ENCODE measurements at regions not wholly inside any gene's neighbourhood (a gene's known extent, or its start where the extent isn't known, plus 50 kb on each side); places are given as distances from the start of the nearest gene placed in this dataset.

GRCh38 chr2:66070721-66071602 is 364.0 kb upstream of the MEIS1 start:
- ChIA-PET POLR2A (no interaction called here), CTCF (no interaction called here)
- DNase-seq = no peak
- no peak overlapping the region for H3K4me3 Mint-ChIP-seq
- H3K27me3 Mint-ChIP-seq = no peaks in the 10 kb centered on the region
- ATAC-seq = no peak
- no peaks in the 10 kb centered on the region for H3K9me3 Mint-ChIP-seq (ENCODE audit: low read depth)
- no peaks in the 10 kb centered on the region for H3K36me3 Mint-ChIP-seq (ENCODE audit: low read depth)
- intact Hi-C loops (cut with DNase I, micrococcal nuclease) = no loop called here
- H3K27ac Mint-ChIP-seq = no peak overlapping the region
- no peaks in the 10 kb centered on the region for H3K4me1 Mint-ChIP-seq

DNA sequence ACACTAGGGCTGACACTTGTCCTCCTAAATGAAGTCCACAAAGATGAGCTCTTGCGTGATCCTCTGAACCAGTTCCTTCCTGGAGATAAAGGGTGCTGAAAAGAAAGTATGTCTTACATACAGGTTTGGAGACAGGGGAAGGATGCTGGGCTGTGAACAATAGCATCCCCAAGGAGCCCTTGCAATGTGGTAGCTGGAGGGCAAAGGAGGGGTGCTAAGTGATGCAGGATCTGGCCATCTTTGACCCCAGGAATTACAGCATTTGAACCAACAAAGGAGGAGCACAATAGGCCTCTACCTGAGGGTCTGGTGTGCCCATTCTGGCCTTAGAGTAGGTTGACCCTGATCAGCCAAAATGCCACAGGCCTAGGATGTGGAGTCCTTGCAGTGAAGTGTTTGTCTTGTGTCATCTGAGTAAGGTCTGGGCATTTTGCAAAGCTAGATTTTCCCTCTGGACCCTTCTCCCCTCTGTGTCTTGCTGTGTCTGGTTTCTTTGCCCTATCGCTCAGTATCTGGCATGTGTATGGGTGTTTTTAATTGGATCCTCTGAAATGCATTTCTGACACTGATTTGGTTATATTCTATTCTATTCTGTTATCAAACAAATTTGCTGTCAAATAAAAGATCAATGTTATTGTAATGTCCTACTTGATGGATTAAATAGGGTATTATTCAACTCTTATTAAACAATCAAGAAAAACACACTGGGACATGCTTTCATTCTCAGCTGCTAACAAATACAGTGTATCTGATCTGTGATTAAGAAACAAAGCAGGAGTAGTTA is 364.8 kb upstream of the MEIS1 start:
- ATAC-seq (no peak), DNase-seq (no peak)
- Mint-ChIP-seq H3K27ac (no peak overlapping the region), H3K27me3 (no peaks in the 10 kb centered on the region), H3K4me1 (no peaks in the 10 kb centered on the region), H3K36me3 (ENCODE audit: low read depth) (no peaks in the 10 kb centered on the region), H3K4me3 (no peak overlapping the region), H3K9me3 (ENCODE audit: low read depth) (no peaks in the 10 kb centered on the region)
- intact Hi-C loops (cut with DNase I, micrococcal nuclease) = no loop called here
- ChIA-PET CTCF (no interaction called here), POLR2A (no interaction called here)

DNA sequence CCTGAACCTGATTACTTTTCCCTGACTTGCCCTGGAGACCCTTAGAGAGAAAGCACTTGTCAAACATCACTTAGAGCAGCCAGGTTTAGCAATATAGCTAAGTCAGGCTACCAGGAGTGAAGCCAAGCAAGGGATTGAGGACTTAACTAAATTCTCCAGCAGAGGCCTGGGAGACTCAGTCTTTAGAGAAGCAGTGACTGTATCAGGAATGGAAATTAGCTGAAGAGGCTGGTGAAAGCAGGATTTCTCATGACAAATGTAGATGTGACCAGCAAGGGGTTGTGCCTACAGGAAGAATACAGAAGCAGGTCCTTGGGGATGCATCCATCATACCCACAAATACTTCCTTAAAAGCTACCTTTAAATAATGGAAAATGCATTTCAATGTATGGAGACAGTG is 368.9 kb upstream of the MEIS1 start:
- Mint-ChIP-seq H3K4me1 (no peaks in the 10 kb centered on the region), H3K27me3 (peaks cover 3% of the 10 kb centered on the region), H3K4me3 (no peak overlapping the region), H3K9me3 (ENCODE audit: low read depth) (no peaks in the 10 kb centered on the region), H3K27ac (no peak overlapping the region), H3K36me3 (ENCODE audit: low read depth) (no peaks in the 10 kb centered on the region)
- DNase-seq (no peak), ATAC-seq (no peak)
- CTCF ChIA-PET = no interaction called here
- intact Hi-C loops (cut with DNase I, micrococcal nuclease) = no loop called here
- POLR2A ChIA-PET = no interaction called here

GRCh38 chr2:66059332-66059731 is 375.6 kb upstream of the MEIS1 start:
- no peaks in the 10 kb centered on the region for H3K27me3 Mint-ChIP-seq
- DNase-seq (no peak), ATAC-seq (no peak)
- H3K27ac Mint-ChIP-seq = no peak overlapping the region
- intact Hi-C loops (cut with DNase I, micrococcal nuclease) = no loop called here
- POLR2A ChIA-PET = no interaction called here
- no peaks in the 10 kb centered on the region for H3K4me1 Mint-ChIP-seq
- H3K36me3 Mint-ChIP-seq (ENCODE audit: low read depth) = no peaks in the 10 kb centered on the region
- H3K9me3 Mint-ChIP-seq (ENCODE audit: low read depth) = no peaks in the 10 kb centered on the region
- CTCF ChIA-PET = no interaction called here
- H3K4me3 Mint-ChIP-seq = no peak overlapping the region

DNA sequence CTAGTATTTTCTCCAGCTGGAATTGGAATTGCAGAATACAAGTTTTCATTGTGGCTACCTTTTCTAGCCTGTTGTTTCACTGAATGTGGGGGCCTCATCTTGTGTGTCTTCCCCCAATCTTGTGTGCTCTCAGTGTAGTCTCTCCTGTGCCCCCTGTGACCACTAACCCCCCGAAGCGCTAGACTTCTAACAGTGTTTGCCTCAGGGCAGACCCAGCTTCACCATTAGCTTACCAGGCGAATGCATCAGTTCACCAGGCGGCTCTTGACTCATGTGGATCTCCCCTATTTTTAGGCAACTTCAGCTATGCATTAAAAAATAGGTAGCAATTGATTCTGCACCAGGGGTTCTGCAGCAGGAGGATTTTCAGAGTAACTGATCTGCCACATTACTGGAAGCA is 376.2 kb upstream of the MEIS1 start:
- no peak for DNase-seq
- POLR2A ChIA-PET = no interaction called here
- no peak for ATAC-seq
- intact Hi-C loops (cut with DNase I, micrococcal nuclease) = no loop called here
- no peak overlapping the region for H3K4me3 Mint-ChIP-seq
- H3K36me3 Mint-ChIP-seq (ENCODE audit: low read depth) = no peaks in the 10 kb centered on the region
- H3K4me1 Mint-ChIP-seq = no peaks in the 10 kb centered on the region
- CTCF ChIA-PET = no interaction called here
- no peaks in the 10 kb centered on the region for H3K27me3 Mint-ChIP-seq
- H3K9me3 Mint-ChIP-seq (ENCODE audit: low read depth) = no peaks in the 10 kb centered on the region
- H3K27ac Mint-ChIP-seq = no peak overlapping the region

DNA sequence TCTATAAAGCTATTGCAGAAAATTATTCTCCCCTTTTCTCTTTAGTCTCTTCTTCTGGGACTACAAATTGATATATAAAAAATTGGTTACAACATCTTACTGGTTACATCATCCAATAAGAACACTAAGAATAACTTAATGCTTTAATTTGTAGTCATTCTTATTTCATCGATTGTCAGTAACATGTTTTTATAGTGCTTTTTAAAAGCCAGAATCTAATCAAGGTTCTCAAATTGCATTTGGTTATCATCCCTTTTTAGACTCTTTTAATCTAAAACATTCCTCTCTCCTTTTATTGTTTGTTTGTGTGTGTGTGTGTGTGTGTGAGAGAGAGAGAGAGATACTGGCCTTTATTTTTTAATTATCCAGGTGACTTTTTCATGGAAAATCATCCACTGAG is 377.1 kb upstream of the MEIS1 start:
- ChIA-PET POLR2A (no interaction called here), CTCF (no interaction called here)
- no peaks in the 10 kb centered on the region for H3K4me1 Mint-ChIP-seq
- H3K4me3 Mint-ChIP-seq = no peak overlapping the region
- no peak overlapping the region for H3K27ac Mint-ChIP-seq
- no peak for ATAC-seq
- H3K36me3 Mint-ChIP-seq (ENCODE audit: low read depth) = no peaks in the 10 kb centered on the region
- no peak for DNase-seq
- intact Hi-C loops (cut with DNase I, micrococcal nuclease) = no loop called here
- no peaks in the 10 kb centered on the region for H3K27me3 Mint-ChIP-seq
- no peaks in the 10 kb centered on the region for H3K9me3 Mint-ChIP-seq (ENCODE audit: low read depth)

DNA sequence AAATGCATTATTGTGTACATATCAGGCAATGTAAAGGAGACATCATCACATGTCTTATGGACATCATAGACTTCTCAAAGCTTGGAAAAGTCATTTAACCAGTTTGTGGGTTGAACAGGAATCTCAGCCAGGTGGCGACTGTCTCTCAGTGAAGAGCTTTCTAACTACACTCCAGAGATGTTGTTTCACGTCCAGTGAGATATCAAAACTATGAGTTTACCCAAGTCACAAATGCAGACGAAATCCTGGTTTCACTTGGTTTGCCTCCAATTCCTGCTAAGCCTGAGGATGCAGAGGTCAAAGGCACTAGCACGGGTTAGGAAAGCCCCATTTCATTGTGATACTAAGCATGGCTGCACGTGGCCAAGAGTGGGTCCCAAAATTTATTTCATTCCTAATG is 384.5 kb upstream of the MEIS1 start:
- H3K36me3 Mint-ChIP-seq (ENCODE audit: low read depth) = no peaks in the 10 kb centered on the region
- CTCF ChIA-PET = interaction anchor here (0.6 kb wide), 1 partner anchor 103 kb away, joined by 3 read pairs; no protein-coding TSS in a partner anchor
- H3K4me3 Mint-ChIP-seq = no peak overlapping the region
- no peaks in the 10 kb centered on the region for H3K27me3 Mint-ChIP-seq
- DNase-seq (no peak), ATAC-seq (no peak)
- no peaks in the 10 kb centered on the region for H3K9me3 Mint-ChIP-seq (ENCODE audit: low read depth)
- H3K27ac Mint-ChIP-seq = no peak overlapping the region
- POLR2A ChIA-PET = no interaction called here
- H3K4me1 Mint-ChIP-seq = no peaks in the 10 kb centered on the region
- intact Hi-C loops (cut with DNase I, micrococcal nuclease) = no loop called here

DNA sequence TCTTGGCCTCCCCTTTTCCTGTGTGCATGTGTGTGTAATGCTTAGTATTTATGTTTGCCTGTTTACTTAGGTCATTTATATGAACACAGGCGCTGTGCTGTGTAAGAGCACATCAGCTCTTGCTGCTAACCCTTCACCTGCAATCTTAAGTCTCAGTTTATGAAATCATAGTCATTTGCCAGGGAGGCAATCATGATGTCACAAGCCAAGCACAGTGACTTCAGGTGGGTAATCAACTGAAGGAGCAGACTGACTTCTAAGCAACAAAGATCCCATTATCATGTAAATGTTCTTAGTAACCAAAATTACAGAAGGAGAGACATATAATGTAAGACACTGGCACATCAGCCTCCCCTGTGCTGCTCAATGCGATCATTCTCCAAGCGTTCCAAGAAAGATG is 386.3 kb upstream of the MEIS1 start:
- H3K27me3 Mint-ChIP-seq = no peaks in the 10 kb centered on the region
- DNase-seq = no peak
- no peak overlapping the region for H3K4me3 Mint-ChIP-seq
- H3K4me1 Mint-ChIP-seq = no peaks in the 10 kb centered on the region
- intact Hi-C loops (cut with DNase I, micrococcal nuclease) = no loop called here
- POLR2A ChIA-PET = no interaction called here
- no peak overlapping the region for H3K27ac Mint-ChIP-seq
- CTCF ChIA-PET = no interaction called here
- no peaks in the 10 kb centered on the region for H3K36me3 Mint-ChIP-seq (ENCODE audit: low read depth)
- no peaks in the 10 kb centered on the region for H3K9me3 Mint-ChIP-seq (ENCODE audit: low read depth)
- ATAC-seq = no peak

DNA sequence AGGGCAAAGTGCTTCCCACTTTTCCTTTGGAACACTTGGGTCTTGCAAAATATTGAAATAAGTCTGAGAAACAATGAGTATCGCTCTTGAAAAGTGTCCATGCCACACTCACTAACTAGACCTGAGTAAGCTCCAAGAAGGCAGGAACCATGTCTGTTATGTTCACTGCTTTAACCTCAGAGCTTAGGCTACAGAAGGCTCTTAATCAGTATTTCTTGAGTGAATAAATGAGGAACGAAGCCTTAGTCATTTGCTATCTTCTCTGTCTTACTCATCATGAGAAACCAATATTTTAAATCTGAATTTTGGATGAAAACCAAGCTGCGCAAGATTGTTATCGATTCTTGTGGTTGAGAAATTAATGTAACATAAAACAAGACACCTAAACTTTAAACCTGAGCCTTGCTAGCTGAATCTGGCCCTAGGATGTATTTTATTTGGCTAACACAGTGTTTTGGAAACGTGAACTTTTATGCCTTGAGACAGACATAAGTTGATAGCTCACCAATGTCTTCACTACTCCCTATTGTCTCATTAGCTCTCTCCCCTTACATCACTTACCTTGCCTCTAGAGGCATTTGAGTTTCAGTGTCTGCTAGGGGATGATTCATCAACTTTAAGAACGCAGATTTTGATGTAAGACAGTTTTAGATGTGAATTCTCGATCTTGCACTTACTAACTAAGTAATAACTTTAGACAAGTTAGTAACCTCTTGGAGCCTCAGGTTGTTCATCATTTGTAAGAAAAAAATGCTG is 392.8 kb upstream of the MEIS1 start:
- DNase-seq (no peak), ATAC-seq (no peak)
- intact Hi-C loops (cut with DNase I, micrococcal nuclease) = no loop called here
- ChIA-PET CTCF (no interaction called here), POLR2A (no interaction called here)
- Mint-ChIP-seq H3K27ac (no peak overlapping the region), H3K4me3 (no peak overlapping the region), H3K4me1 (no peaks in the 10 kb centered on the region), H3K9me3 (ENCODE audit: low read depth) (no peaks in the 10 kb centered on the region), H3K36me3 (ENCODE audit: low read depth) (no peaks in the 10 kb centered on the region), H3K27me3 (no peaks in the 10 kb centered on the region)

GRCh38 chr2:66036948-66037347 is 398.0 kb upstream of the MEIS1 start:
- no peak overlapping the region for H3K27ac Mint-ChIP-seq
- CTCF ChIA-PET = interaction anchor here (0.5 kb wide), 1 partner anchor 586 kb away, joined by 4 read pairs; no protein-coding TSS in a partner anchor
- ATAC-seq (no peak), DNase-seq (no peak)
- no peak overlapping the region for H3K4me3 Mint-ChIP-seq
- POLR2A ChIA-PET = no interaction called here
- no peaks in the 10 kb centered on the region for H3K27me3 Mint-ChIP-seq
- no peaks in the 10 kb centered on the region for H3K9me3 Mint-ChIP-seq (ENCODE audit: low read depth)
- intact Hi-C loops (cut with DNase I, micrococcal nuclease) = no loop called here
- H3K36me3 Mint-ChIP-seq (ENCODE audit: low read depth) = no peaks in the 10 kb centered on the region
- H3K4me1 Mint-ChIP-seq = no peaks in the 10 kb centered on the region

DNA sequence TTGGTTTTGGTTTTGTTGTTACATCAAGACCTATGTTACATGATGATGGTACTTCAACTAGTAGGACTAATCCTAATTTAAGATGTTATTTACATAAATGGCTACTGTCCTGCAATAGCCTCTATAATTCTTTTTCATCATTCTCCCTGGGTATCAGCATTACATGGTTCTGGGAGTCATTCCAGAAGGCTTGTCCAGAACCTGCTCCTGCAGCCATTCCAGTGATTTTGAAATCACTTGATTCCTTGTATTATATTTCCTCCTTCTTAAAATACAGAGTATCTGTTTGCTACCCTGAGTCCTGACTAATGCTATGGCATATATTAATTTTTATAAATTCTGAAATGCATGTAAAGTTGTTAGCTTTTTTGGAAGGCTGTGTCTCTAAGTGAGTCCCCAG is 400.5 kb upstream of the MEIS1 start:
- ChIA-PET CTCF (interaction anchor here (0.5 kb wide), 1 partner anchor 1788 kb away, joined by 3 read pairs; no protein-coding TSS in a partner anchor), POLR2A (no interaction called here)
- no peaks in the 10 kb centered on the region for H3K4me1 Mint-ChIP-seq
- H3K27me3 Mint-ChIP-seq = no peaks in the 10 kb centered on the region
- no peak overlapping the region for H3K4me3 Mint-ChIP-seq
- no peak for ATAC-seq
- no peak overlapping the region for H3K27ac Mint-ChIP-seq
- no peak for DNase-seq
- H3K36me3 Mint-ChIP-seq (ENCODE audit: low read depth) = no peaks in the 10 kb centered on the region
- intact Hi-C loops (cut with DNase I, micrococcal nuclease) = no loop called here
- peaks cover 5% of the 10 kb centered on the region for H3K9me3 Mint-ChIP-seq (ENCODE audit: low read depth)

All from activated CD4-positive, alpha-beta T cell treated with anti-CD3 and anti-CD28 coated beads for 36 hours (primary cell).